GM18909 (cell line): ENCODE measurements at regions not wholly inside any gene's neighbourhood (a gene's known extent, or its start where the extent isn't known, plus 50 kb on each side); places are given as distances from the start of the nearest gene placed in this dataset.
"Not testable (repeated sequence)": the region's sequence is repeated elsewhere in the genome, so short reads cannot be mapped to it uniquely, and the experiment has no call there.

ENCODE experiments used
- ATAC-seq: cut with Tn5 transposase; IDR thresholded peaks from one replicate; pipeline ENCODE4 v1.9.1; 2021; ENCODE audit warnings: mild to moderate bottlenecking; ENCODE audit not compliant: unreplicated experiment, poor library complexity

- no peak for ATAC-seq
These were observed 634.2 kb downstream of the SLC16A7 start for GRCh38 chr12:60230056-60230455.

GRCh38 chr12:60231303-60231702 is 635.5 kb downstream of the SLC16A7 start:
- no peak for ATAC-seq

GRCh38 chr12:60231976-60232907 is 636.4 kb downstream of the SLC16A7 start:
- ATAC-seq = no peak

- ATAC-seq = not testable (repeated sequence)
These were observed 638.9 kb downstream of the SLC16A7 start for GRCh38 chr12:60234611-60235195.

- no peak for ATAC-seq
These were observed 639.4 kb downstream of the SLC16A7 start for GRCh38 chr12:60235261-60235660.

GRCh38 chr12:60236416-60236815 is 640.6 kb downstream of the SLC16A7 start:
- not testable (repeated sequence) for ATAC-seq

GRCh38 chr12:60240891-60241290 is 645.1 kb downstream of the SLC16A7 start:
- no peak for ATAC-seq

GRCh38 chr12:60251091-60251490 is 655.3 kb downstream of the SLC16A7 start:
- ATAC-seq = no peak

GRCh38 chr12:60252359-60253096 is 656.7 kb downstream of the SLC16A7 start:
- no peak for ATAC-seq

- no peak for ATAC-seq
These were observed 659.2 kb downstream of the SLC16A7 start for GRCh38 chr12:60255044-60255443.

GRCh38 chr12:60257063-60257462 is 661.2 kb downstream of the SLC16A7 start:
- ATAC-seq = no peak

- ATAC-seq = no peak
These were observed 663.4 kb downstream of the SLC16A7 start for GRCh38 chr12:60259225-60259624.

- ATAC-seq = no peak
These were observed 666.5 kb downstream of the SLC16A7 start for GRCh38 chr12:60262378-60262777.

GRCh38 chr12:60263161-60263560 is 667.3 kb downstream of the SLC16A7 start:
- ATAC-seq = no peak

GRCh38 chr12:60263836-60264493 is 668.1 kb downstream of the SLC16A7 start:
- ATAC-seq = no peak

GRCh38 chr12:60265741-60266140 is 669.9 kb downstream of the SLC16A7 start:
- no peak for ATAC-seq

GRCh38 chr12:60266381-60266852 is 670.6 kb downstream of the SLC16A7 start:
- no peak for ATAC-seq

- ATAC-seq = no peak
These were observed 673.9 kb downstream of the SLC16A7 start for GRCh38 chr12:60269611-60270269.

GRCh38 chr12:60271816-60272215 is 676.0 kb downstream of the SLC16A7 start:
- no peak for ATAC-seq

- no peak for ATAC-seq
These were observed 682.4 kb downstream of the SLC16A7 start for GRCh38 chr12:60278209-60278608.
